Osteoblast (primary cell): ENCODE measurements at regions not wholly inside any gene's neighbourhood (a gene's known extent, or its start where the extent isn't known, plus 50 kb on each side); places are given as distances from the start of the nearest gene placed in this dataset.

Source experiments
- DNase-seq: peaks from one replicate; pipeline ENCODE4 v3.0.0; 2011; ENCODE audit warnings: low spot score, mixed read lengths; ENCODE audit not compliant: insufficient read length; ENCODE audit errors: missing footprints
- H2AFZ ChIP-seq: 2 replicates; pipeline ENCODE4 v1.6.0; 2011; ENCODE audit warnings: mild to moderate bottlenecking, low read length
- H3K27ac ChIP-seq: 2 replicates; pipeline ENCODE4 v1.5.1; 2011; ENCODE audit warnings: mild to moderate bottlenecking, low read depth, low read length, moderate library complexity
- H3K27me3 ChIP-seq: 2 replicates; pipeline ENCODE4 v1.6.0; 2012; ENCODE audit warnings: mild to moderate bottlenecking, control low read depth, inconsistent platforms, low read length, moderate library complexity; ENCODE audit not compliant: insufficient read depth
- H3K36me3 ChIP-seq: 2 replicates; pipeline ENCODE4 v1.5.1; 2011; ENCODE audit warnings: mild to moderate bottlenecking, low read length, control low read depth, moderate library complexity; ENCODE audit not compliant: insufficient read depth
- H3K4me1 ChIP-seq: 2 replicates; pipeline ENCODE4 v1.5.1; 2011; ENCODE audit warnings: mild to moderate bottlenecking, low read length, control low read depth, moderate library complexity; ENCODE audit not compliant: insufficient read depth
- H3K4me2 ChIP-seq: 2 replicates; pipeline ENCODE4 v1.6.0; 2011; ENCODE audit warnings: mild to moderate bottlenecking, low read length; ENCODE audit not compliant: insufficient read depth
- H3K4me3 ChIP-seq: fragments of 200-600 bp; sonication (generic); 3 replicates; pipeline ENCODE4 v1.5.1; 2012; ENCODE audit warnings: mild to moderate bottlenecking, low read length, inconsistent platforms; ENCODE audit not compliant: insufficient read depth
- H3K79me2 ChIP-seq: 2 replicates; pipeline ENCODE4 v1.6.0; 2012; ENCODE audit warnings: mild to moderate bottlenecking, low read length, control low read depth, inconsistent platforms; ENCODE audit not compliant: insufficient read depth
- H3K9me3 ChIP-seq: 2 replicates; pipeline ENCODE4 v1.5.1; 2011; ENCODE audit warnings: low read depth, low read length, control low read depth
- H4K20me1 ChIP-seq: 2 replicates; pipeline ENCODE4 v1.6.0; 2012; ENCODE audit warnings: mild to moderate bottlenecking, low read length, control low read depth; ENCODE audit not compliant: insufficient read depth
- TF ChIP-seq, protein P1 (sequence below): IDR thresholded peaks from 2 replicates; pipeline ENCODE4 v1.5.1; 2011; ENCODE audit warnings: mild to moderate bottlenecking, low read depth, low read length, moderate library complexity; ENCODE audit errors: extremely low read depth

- Histone ChIP-seq H3K4me1 (no peaks in the 10 kb centered on the region), H3K4me2 (no peak overlapping the region), H3K4me3 (no peak overlapping the region), H4K20me1 (no peaks in the 10 kb centered on the region), H3K36me3 (no peaks in the 10 kb centered on the region), H3K27ac (no peak overlapping the region), H3K79me2 (no peaks in the 10 kb centered on the region), H3K9me3 (no peaks in the 10 kb centered on the region), H3K27me3 (no peaks in the 10 kb centered on the region), H2AFZ (no peak overlapping the region)
- TF ChIP-seq, protein P1, sequence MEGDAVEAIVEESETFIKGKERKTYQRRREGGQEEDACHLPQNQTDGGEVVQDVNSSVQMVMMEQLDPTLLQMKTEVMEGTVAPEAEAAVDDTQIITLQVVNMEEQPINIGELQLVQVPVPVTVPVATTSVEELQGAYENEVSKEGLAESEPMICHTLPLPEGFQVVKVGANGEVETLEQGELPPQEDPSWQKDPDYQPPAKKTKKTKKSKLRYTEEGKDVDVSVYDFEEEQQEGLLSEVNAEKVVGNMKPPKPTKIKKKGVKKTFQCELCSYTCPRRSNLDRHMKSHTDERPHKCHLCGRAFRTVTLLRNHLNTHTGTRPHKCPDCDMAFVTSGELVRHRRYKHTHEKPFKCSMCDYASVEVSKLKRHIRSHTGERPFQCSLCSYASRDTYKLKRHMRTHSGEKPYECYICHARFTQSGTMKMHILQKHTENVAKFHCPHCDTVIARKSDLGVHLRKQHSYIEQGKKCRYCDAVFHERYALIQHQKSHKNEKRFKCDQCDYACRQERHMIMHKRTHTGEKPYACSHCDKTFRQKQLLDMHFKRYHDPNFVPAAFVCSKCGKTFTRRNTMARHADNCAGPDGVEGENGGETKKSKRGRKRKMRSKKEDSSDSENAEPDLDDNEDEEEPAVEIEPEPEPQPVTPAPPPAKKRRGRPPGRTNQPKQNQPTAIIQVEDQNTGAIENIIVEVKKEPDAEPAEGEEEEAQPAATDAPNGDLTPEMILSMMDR: no peak
- no peak for DNase-seq
Observed at GRCh38 chr2:221943076-221943810, 355.6 kb downstream of the PAX3 start.

GRCh38 chr2:221931251-221931991, 359.3 kb upstream of the EPHA4 start:
- TF ChIP-seq, protein P1: no peak
- Histone ChIP-seq H3K4me1 (no peaks in the 10 kb centered on the region), H3K27ac (no peak overlapping the region), H3K4me3 (no peak overlapping the region), H3K4me2 (no peak overlapping the region), H3K79me2 (no peaks in the 10 kb centered on the region), H3K36me3 (no peaks in the 10 kb centered on the region), H3K27me3 (no peaks in the 10 kb centered on the region), H2AFZ (no peak overlapping the region), H3K9me3 (no peaks in the 10 kb centered on the region), H4K20me1 (no peaks in the 10 kb centered on the region)
- DNase-seq: no peak

DNA sequence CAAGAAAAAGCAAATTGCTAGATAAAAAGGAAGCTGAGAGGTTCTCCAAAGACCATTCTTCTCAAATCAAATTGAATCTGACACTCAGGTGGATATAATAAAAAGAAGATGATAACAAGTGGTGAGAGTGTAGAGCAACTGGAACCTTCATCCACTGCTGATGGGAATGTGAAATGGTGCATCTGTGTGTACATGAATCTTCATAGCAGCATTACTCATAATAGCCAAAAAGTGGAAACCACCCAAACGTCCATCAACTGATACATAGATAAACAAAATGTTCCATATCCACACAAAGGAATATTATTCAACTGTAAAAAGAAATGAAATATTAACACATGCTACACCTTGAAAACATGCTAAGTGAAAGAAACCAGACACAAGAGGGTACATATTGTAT, 357.2 kb upstream of the EPHA4 start:
- Histone ChIP-seq H3K79me2 (no peaks in the 10 kb centered on the region), H3K4me1 (no peaks in the 10 kb centered on the region), H3K27ac (no peak overlapping the region), H3K4me3 (no peak overlapping the region), H2AFZ (no peak overlapping the region), H3K36me3 (no peaks in the 10 kb centered on the region), H3K27me3 (no peaks in the 10 kb centered on the region), H4K20me1 (no peaks in the 10 kb centered on the region), H3K9me3 (no peaks in the 10 kb centered on the region), H3K4me2 (no peak overlapping the region)
- DNase-seq: no peak
- TF ChIP-seq, protein P1: no peak

DNA sequence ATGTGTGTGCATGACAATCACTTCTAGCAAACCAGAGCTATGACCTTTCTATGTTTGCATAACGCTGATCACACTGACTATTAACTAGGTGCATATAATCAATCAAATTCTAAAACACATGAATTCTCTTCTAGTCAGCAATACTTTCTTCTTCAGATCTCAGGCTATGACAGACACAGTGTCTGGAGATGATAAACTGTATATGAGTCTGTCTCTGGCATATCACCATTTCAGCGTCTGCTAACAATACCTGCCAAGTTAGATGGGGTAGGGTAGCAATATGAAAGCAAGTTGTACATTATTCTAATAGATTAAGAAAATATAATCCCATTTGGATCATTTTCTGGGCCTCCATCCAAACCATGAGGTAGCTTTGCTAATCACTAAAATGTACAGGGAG, 354.2 kb upstream of the EPHA4 start:
- no peak overlapping the region for H3K4me2 ChIP-seq
- H3K4me3 ChIP-seq: no peak overlapping the region
- no peaks in the 10 kb centered on the region for H3K79me2 ChIP-seq
- no peak overlapping the region for H3K27ac ChIP-seq
- no peak overlapping the region for H2AFZ ChIP-seq
- H3K4me1 ChIP-seq: no peaks in the 10 kb centered on the region
- H3K9me3 ChIP-seq: no peaks in the 10 kb centered on the region
- TF ChIP-seq, protein P1: no peak
- no peaks in the 10 kb centered on the region for H3K27me3 ChIP-seq
- no peak for DNase-seq
- no peaks in the 10 kb centered on the region for H3K36me3 ChIP-seq
- H4K20me1 ChIP-seq: no peaks in the 10 kb centered on the region
